GM10266 (cell line): ENCODE measurements at regions not wholly inside any gene's neighbourhood (a gene's known extent, or its start where the extent isn't known, plus 50 kb on each side); places are given as distances from the start of the nearest gene placed in this dataset.

Source experiments
- DNase-seq: peaks from one replicate; pipeline ENCODE4 v3.0.0; 2012; ENCODE audit errors: extremely low spot score
- CTCF ChIP-seq: IDR thresholded peaks from 2 replicates; pipeline ENCODE4 v1.5.1; 2012; ENCODE audit warnings: mild to moderate bottlenecking, low read depth; ENCODE audit not compliant: control insufficient read depth, insufficient read depth; ENCODE audit errors: missing control alignments

- no peak for TF ChIP-seq CTCF
- DNase-seq: no peak
These were observed 287.4 kb downstream of the UACA start for GRCh38 chr15:70475921-70476320.

GRCh38 chr15:70475407-70475781 lies 288.0 kb downstream of the UACA start:
- DNase-seq: no peak
- no peak for TF ChIP-seq CTCF

- no peak for DNase-seq
- TF ChIP-seq CTCF: no peak
These were observed 288.6 kb downstream of the UACA start for GRCh38 chr15:70474471-70475406.

GRCh38 chr15:70473581-70474370 lies 289.6 kb downstream of the UACA start:
- TF ChIP-seq CTCF: no peak
- DNase-seq: no peak

- TF ChIP-seq CTCF: no peak
- DNase-seq: no peak
These were observed 291.8 kb downstream of the UACA start for GRCh38 chr15:70471517-70471916.

- no peak for DNase-seq
- no peak for TF ChIP-seq CTCF
These were observed 292.7 kb downstream of the UACA start for GRCh38 chr15:70470556-70471191.
